GM21390 (cell line): ENCODE measurements at regions not wholly inside any gene's neighbourhood (a gene's known extent, or its start where the extent isn't known, plus 50 kb on each side); places are given as distances from the start of the nearest gene placed in this dataset.

ENCODE experiments used
- ATAC-seq: cut with Tn5 transposase; IDR thresholded peaks from one replicate; pipeline ENCODE4 v1.9.1; 2021; ENCODE audit not compliant: unreplicated experiment

- ATAC-seq, result no peak
Measured at GRCh38 chr5:15026944-15027343, 155.4 kb upstream of the ANKH start.

- ATAC-seq, result no peak
Measured at GRCh38 chr5:15026011-15026893, 154.7 kb upstream of the ANKH start.

DNA sequence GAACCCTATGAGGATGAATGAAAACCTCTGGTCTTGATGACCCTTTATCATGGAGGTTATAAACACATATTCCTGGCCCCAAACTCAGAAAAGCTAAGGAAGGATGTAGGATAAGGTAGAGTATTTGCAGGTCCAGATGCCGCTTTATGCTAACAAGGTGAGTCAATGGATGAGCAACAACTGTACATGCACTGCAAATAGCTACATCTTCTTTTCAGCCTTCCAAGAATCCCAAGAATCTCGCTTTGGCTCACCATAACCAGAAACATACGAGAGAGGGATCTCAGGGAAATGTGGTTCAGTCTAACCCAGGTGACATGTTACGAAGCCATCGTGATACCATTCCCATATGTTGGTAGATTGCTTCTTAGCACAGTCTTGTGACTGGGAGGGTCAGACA is 152.3 kb upstream of the ANKH start:
- no peak for ATAC-seq

DNA sequence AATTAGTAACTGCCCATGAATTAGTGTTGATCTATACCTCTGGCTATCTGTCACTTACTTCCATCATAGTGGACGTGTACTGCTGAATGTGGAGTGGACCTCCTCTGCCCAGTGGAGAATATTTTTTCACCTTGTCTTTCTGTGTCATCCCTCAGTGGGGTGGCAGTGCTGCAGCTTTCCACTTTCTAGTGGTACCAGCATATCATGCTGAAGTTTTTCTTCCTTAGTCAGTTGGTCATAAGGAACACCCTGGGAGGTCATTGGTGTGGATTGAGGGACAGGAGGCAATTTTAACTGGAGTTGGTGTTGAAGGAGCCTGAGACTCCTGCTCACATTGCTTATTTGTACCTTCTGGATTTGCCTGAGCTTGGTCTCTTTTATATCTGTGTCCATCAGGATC is 151.7 kb upstream of the ANKH start:
- no peak for ATAC-seq

- ATAC-seq, result no peak
Measured at GRCh38 chr5:15021266-15022046, 149.9 kb upstream of the ANKH start.

- ATAC-seq, result no peak
Measured at GRCh38 chr5:15020736-15021135, 149.2 kb upstream of the ANKH start.

DNA sequence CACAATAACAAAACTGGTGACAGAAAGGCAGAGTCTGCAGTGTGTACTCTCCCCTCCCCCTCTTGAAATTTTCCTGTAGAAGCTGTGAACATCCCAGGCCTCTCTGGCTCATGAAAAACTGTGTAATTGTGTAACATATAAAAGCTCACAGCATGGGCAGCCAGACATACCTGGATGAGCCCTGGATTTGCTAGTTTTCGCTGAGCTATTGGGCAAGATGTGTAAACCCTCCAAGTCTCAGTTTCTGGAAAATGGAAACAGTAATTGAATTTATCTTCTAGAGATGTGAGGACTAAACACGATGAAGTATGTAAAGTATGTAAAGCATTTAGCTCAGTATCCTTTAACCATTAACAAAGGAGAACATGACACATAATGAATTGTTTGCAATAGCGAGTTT is 143.2 kb upstream of the ANKH start:
- no peak for ATAC-seq

DNA sequence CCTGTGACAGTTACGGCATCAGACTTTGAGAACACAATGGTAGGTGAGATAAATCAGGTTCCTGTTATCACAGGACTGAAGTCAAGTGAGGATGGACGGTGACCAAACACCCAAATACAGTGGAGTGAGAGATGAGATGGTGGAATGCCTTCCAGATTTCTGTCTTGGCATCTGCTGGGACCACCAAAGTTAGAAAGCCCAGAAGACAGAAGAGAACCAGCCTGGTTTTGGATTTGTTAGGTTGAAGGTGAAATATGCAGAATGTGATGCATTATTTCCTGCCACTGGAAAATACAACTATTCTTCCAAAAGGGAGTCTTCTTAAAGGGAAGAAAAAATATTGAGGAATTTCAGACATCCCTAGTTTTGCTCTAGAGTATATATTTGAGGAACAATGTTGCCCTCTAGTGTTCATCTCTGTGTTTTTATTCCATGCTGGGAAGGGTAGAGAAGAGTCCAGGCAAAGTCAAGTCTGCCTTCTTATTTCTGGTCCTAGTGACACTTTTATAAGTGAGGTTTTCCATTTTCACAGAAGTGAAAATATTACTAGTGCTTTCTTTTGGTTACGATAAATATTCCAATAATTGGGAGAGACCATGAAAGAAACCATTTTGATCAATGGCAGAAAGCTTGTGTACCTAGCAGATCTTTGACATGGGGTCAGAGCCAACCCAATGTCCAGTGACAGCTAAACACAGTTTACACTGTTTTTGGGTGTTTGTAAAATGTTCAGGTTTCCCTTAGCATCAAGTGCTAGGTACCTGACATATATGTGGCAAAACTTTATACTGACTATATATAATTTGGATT is 142.3 kb upstream of the ANKH start:
- peak; percentile 67 for ATAC-seq

DNA sequence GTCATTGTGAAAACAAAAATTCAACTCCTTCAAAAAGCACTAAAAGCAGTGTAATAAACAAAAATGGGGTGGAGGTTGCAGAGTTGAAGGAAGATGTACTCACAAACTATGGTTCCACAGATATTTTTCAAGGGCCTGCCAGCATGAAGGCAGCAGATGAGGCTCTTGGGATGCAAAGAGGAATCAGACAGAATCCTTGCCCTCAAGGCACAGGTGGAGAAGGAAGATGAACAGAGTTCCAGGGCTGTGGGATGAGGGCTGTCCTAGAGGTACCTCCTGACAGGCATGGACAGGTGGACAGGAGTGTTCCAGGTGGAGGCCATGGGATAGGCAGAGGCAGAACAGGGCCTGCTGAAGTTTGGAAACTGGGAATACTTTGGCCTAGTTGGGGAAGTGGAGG is 140.5 kb upstream of the ANKH start:
- no peak for ATAC-seq

GRCh38 chr5:15010936-15011335 is 139.4 kb upstream of the ANKH start:
- ATAC-seq, result no peak

GRCh38 chr5:15009420-15009819 is 137.8 kb upstream of the ANKH start:
- no peak for ATAC-seq

DNA sequence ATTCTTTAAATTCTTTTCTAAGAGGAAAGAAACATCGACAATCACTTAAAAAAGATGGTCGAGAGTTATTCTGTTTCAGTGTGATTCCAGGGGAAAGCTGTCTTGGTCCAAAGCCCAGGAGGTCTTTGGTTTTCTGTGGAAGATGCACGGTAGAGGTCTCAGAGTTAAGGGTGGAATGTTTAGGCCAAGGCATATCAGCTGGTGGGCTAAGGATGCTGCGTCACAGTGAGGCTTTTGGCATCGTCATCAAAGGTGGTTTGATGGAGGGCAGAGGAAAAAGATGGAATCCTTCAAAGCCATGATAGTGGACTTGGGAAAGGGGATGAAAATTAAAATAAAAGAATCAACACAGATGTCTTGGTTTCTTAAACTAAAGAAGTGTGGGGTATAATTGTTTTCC is 137.3 kb upstream of the ANKH start:
- ATAC-seq, result no peak

GRCh38 chr5:15008476-15008875 is 136.9 kb upstream of the ANKH start:
- no peak for ATAC-seq

DNA sequence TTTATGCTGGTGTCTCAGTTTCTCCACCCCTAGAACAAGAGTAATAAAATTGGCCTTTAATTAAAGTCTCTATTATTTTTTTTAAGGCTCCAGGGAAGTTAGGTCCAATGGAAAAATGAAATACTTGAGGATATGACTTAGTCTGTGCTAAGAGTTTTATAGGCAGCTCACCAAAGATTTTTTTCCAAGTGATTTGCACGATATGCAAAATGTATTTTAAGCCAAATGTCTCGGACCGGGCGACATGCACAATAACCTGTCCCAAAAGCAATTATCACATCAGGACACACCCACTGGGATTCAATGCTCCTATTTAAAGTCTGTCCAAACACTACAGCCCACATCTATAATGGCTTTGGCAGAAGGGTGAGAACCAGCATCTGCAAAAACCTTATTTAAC is 136.1 kb upstream of the ANKH start:
- ATAC-seq, result no peak

DNA sequence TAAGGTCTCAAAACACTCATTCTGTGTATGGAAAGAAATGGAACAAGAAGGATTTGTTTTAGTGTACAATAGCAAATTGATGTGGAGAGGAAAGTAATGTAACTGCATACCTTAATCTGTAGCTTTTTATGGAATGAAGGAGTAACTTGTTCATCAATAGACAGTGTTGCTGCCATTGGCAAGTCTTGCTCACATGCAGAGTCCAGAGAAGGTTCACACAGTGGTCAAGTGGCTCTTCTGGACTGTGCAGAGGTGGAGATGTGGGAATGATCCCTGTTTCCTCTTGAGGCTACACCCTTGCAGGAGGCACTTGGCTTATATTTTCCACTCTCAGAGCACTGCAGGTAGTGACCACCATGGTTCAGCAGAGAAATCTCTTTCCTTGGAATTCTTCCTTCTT is 132.9 kb upstream of the ANKH start:
- ATAC-seq, result no peak

GRCh38 chr5:15003511-15003920 is 131.9 kb upstream of the ANKH start:
- ATAC-seq, result peak; percentile 97

DNA sequence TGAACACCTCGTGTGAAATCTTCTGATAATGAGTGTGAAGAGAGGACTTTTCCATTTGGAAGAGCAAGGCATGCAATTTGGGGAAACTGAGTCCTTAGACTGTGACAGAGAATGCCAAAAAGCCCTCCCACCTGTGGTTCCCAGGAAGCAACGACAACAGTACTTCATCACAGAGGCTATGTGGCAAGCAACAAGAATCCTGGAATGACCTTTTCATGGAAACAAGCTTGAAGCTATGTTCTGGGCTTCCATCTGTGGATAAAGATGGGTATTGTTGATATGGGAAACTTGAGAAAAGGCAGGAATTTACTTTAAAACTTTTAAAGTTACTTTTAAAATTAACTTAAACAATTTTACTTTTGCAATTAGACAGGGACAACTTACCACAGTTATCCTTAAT is 131.2 kb upstream of the ANKH start:
- no peak for ATAC-seq

DNA sequence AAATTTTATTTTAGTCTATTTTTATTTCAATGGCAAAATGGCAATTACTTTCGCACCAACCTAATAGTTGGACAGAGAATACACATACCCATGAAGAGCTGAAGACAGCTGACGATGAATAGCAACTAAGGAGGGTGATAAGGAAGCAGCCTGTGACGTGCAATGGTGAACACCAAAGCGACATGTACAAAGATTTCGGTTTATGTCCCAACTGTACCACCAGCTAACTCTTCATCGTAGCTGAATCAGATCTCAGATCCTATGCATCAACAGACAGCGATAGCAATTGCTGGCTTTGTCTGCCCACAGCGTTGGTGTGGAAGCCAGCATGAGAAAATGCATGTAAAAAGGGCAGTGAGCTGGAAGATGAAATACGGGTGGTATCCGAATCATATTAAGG is 130.6 kb upstream of the ANKH start:
- ATAC-seq, result no peak

- ATAC-seq, result no peak
Measured at GRCh38 chr5:15001517-15001916, 129.9 kb upstream of the ANKH start.

DNA sequence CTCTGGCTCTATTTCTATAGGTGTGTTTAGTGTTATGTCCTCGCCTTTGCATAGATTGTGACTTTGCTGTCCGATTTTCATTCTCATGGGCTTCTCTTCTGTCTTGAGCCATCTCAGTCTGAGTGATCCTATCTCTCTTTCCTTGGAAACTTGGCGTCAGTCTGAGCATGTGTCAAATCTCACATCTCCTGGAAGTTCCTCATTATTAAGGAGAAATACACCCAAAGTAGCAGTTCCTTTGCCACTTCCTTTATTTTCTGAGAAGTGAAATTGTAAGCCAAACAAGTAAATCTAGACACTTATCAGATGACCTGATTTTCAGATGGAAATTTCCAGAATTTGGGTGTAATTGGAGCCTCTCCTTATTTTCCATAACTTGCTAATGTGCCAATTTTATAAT is 126.9 kb upstream of the ANKH start:
- ATAC-seq, result no peak

DNA sequence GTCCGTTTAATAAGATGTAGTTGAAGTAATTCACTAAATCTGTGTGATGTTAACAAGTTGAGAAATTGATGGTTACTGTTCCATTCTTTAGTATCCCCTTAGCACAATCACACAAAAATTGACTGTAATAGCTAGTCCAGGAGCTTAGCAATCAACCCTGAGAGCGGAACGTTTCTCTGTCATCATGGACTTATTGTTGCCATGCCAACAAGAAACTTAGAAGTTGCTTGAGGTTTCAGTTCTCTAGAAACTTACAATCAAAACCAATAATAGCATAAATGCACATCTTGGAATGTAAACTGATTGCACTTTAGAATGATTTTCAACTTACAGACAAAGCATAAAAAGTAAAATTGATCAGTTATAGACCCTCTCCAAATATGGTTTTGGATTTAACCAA is 125.4 kb upstream of the ANKH start:
- peak; percentile 88 for ATAC-seq

DNA sequence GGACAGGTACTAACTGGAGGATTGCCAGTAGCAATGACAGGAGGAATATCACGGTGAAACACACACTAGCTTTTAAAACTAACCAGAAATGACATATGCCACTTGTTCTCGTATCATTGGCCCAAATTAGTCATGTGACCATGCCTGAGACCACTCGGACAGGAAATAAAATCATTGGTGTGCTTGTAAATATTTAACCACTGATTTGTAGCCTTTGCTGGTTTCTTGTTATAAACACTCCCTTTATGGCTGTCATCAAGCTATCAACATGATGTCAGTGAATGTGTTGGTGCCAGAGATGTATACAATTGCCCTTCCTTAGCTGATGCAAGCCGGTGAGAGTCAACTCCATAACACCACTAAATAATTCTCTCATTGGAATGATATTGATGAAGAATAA is 123.7 kb upstream of the ANKH start:
- ATAC-seq, result no peak
